Neural cell (in vitro differentiated cells): ENCODE measurements at regions not wholly inside any gene's neighbourhood (a gene's known extent, or its start where the extent isn't known, plus 50 kb on each side); places are given as distances from the start of the nearest gene placed in this dataset.

Source experiments
- H2AFZ ChIP-seq: fragments of 200-600, 300-800 bp; sonication (generic), shearing (Covaris generic); 2 replicates; pipeline ENCODE4 v1.6.0; 2014; ENCODE audit warnings: low read depth, mild to moderate bottlenecking, antibody characterized with exemption, low read length, moderate library complexity
- H3F3A ChIP-seq: fragments of 200-600 bp; shearing (Covaris generic); 2 replicates; pipeline ENCODE4 v1.6.1; 2016; ENCODE audit warnings: mild to moderate bottlenecking, moderate library complexity, mixed read lengths, antibody characterized with exemption, low read length; ENCODE audit not compliant: insufficient read depth, poor library complexity, severe bottlenecking
- H3K27ac ChIP-seq: fragments of 200-600, 300-800 bp; sonication (generic), shearing (Covaris generic); 2 replicates; pipeline ENCODE4 v1.5.1; 2014; ENCODE audit warnings: mild to moderate bottlenecking, low read length, moderate library complexity
- H3K27me3 ChIP-seq: fragments of 300-800, 200-600 bp; sonication (generic), shearing (Covaris generic); 2 replicates; pipeline ENCODE4 v1.6.0; 2014; ENCODE audit warnings: mild to moderate bottlenecking, low read depth, low read length, moderate library complexity; ENCODE audit not compliant: insufficient read depth
- H3K36me3 ChIP-seq: fragments of 300-800, 200-600 bp; sonication (generic), shearing (Covaris generic); 2 replicates; pipeline ENCODE4 v1.5.1; 2014; ENCODE audit warnings: mild to moderate bottlenecking, antibody characterized with exemption, low read length, moderate library complexity; ENCODE audit not compliant: insufficient read depth
- H3K4me2 ChIP-seq: fragments of 300-800, 200-600 bp; sonication (generic), shearing (Covaris generic); 2 replicates; pipeline ENCODE4 v1.6.0; 2014; ENCODE audit warnings: mild to moderate bottlenecking, low read length
- H3K4me3 ChIP-seq: fragments of 300-800, 200-600 bp; sonication (generic), shearing (Covaris generic); 2 replicates; pipeline ENCODE4 v1.5.1; 2014; ENCODE audit warnings: mild to moderate bottlenecking, low read length, moderate library complexity
- H3K79me2 ChIP-seq: fragments of 200-600 bp; shearing (Covaris generic); replicated peaks from 2 replicates; pipeline ENCODE4 v1.6.0; 2014; ENCODE audit warnings: mild to moderate bottlenecking, low read length, moderate library complexity; ENCODE audit not compliant: insufficient read depth
- H3K9ac ChIP-seq: fragments of 300-800, 200-600 bp; sonication (generic), shearing (Covaris generic); 2 replicates; pipeline ENCODE4 v1.6.1; 2016; ENCODE audit warnings: mild to moderate bottlenecking, low read length, mixed read lengths
- H3K9me2 ChIP-seq: fragments of 200-600 bp; shearing (Covaris generic); 2 replicates; pipeline ENCODE4 v1.6.1; 2016; ENCODE audit warnings: mild to moderate bottlenecking, low read length, mixed read lengths; ENCODE audit not compliant: insufficient read depth
- H3K9me3 ChIP-seq: fragments of 200-600, 300-800 bp; sonication (generic), shearing (Covaris generic); 2 replicates; pipeline ENCODE4 v1.6.1; 2016; ENCODE audit warnings: mild to moderate bottlenecking, mixed run types, low read length, moderate library complexity, mixed read lengths
- H4K20me1 ChIP-seq: fragments of 200-600 bp; shearing (Covaris generic); 2 replicates; pipeline ENCODE4 v1.6.1; 2016; ENCODE audit warnings: mild to moderate bottlenecking, mixed run types; ENCODE audit not compliant: insufficient read depth
- CTCF ChIP-seq: fragments of 450-650 bp; IDR thresholded peaks from 2 replicates; pipeline ENCODE4 v1.5.1; 2014; ENCODE audit warnings: antibody characterized with exemption, mild to moderate bottlenecking, moderate library complexity; ENCODE audit not compliant: poor library complexity, severe bottlenecking
- EP300 ChIP-seq: fragments of 450-650 bp; conservative IDR thresholded peaks from 2 replicates; pipeline ENCODE4 v1.6.1; 2014; ENCODE audit warnings: antibody characterized with exemption, mild to moderate bottlenecking, moderate library complexity; ENCODE audit not compliant: poor library complexity, severe bottlenecking
- EZH2 ChIP-seq: fragments of 200-600, 300-800 bp; shearing (Covaris generic), sonication (generic); IDR thresholded peaks from 2 replicates; pipeline ENCODE4 v1.6.1; 2014; ENCODE audit warnings: antibody characterized with exemption, low read length, borderline replicate concordance, mild to moderate bottlenecking; ENCODE audit not compliant: insufficient read depth, poor library complexity, severe bottlenecking
- MXI1 ChIP-seq: fragments of 450-650 bp; conservative IDR thresholded peaks from 2 replicates; pipeline ENCODE4 v1.6.1; 2014; ENCODE audit warnings: antibody characterized with exemption, mild to moderate bottlenecking; ENCODE audit not compliant: poor library complexity, severe bottlenecking
- POLR2AphosphoS5 ChIP-seq: IDR thresholded peaks from 2 replicates; pipeline ENCODE4 v1.6.1; 2012
- RAD21 ChIP-seq: fragments of 450-650 bp; conservative IDR thresholded peaks from 2 replicates; pipeline ENCODE4 v1.6.1; 2014; ENCODE audit warnings: antibody characterized with exemption, mild to moderate bottlenecking, moderate library complexity
- REST ChIP-seq: IDR thresholded peaks from 2 replicates; pipeline ENCODE4 v1.6.1; 2012; ENCODE audit warnings: borderline replicate concordance
- SMC3 ChIP-seq: fragments of 450-650 bp; conservative IDR thresholded peaks from 2 replicates; pipeline ENCODE4 v1.6.1; 2014; ENCODE audit warnings: antibody characterized with exemption, mild to moderate bottlenecking, moderate library complexity; ENCODE audit not compliant: poor library complexity
- TAF1 ChIP-seq: IDR thresholded peaks from 2 replicates; pipeline ENCODE4 v1.6.1; 2012; ENCODE audit warnings: low read depth

GRCh38 chr7:36051501-36051900 is 101.6 kb upstream of the EEPD1 start:
- Histone ChIP-seq H2AFZ (no peak overlapping the region), H3K4me2 (no peak overlapping the region), H4K20me1 (no peaks in the 10 kb centered on the region), H3K9me2 (no peaks in the 10 kb centered on the region), H3K79me2 (no peaks in the 10 kb centered on the region), H3K27me3 (no peaks in the 10 kb centered on the region), H3K4me3 (no peak overlapping the region), H3F3A (no peaks in the 10 kb centered on the region), H3K36me3 (no peaks in the 10 kb centered on the region), H3K9ac (no peak overlapping the region), H3K9me3 (no peaks in the 10 kb centered on the region), H3K27ac (no peak overlapping the region)
- no peak for TF ChIP-seq RAD21
- no peak for TF ChIP-seq POLR2AphosphoS5
- no peak for TF ChIP-seq EP300
- no peak for TF ChIP-seq REST
- TF ChIP-seq MXI1: no peak
- TF ChIP-seq TAF1: no peak
- no peak for TF ChIP-seq EZH2
- TF ChIP-seq CTCF: no peak
- TF ChIP-seq SMC3: no peak

GRCh38 chr7:36053589-36053988 is 99.5 kb upstream of the EEPD1 start:
- Histone ChIP-seq H3K27me3 (no peaks in the 10 kb centered on the region), H3K4me2 (no peak overlapping the region), H3F3A (no peaks in the 10 kb centered on the region), H3K79me2 (no peaks in the 10 kb centered on the region), H3K36me3 (no peaks in the 10 kb centered on the region), H3K4me3 (no peak overlapping the region), H3K9me3 (no peaks in the 10 kb centered on the region), H2AFZ (no peak overlapping the region), H3K9ac (no peak overlapping the region), H4K20me1 (no peaks in the 10 kb centered on the region), H3K27ac (no peak overlapping the region), H3K9me2 (no peaks in the 10 kb centered on the region)
- TF ChIP-seq EP300 (no peak), SMC3 (no peak)

- Histone ChIP-seq H3K79me2 (no peaks in the 10 kb centered on the region), H3F3A (no peaks in the 10 kb centered on the region), H3K9me3 (no peaks in the 10 kb centered on the region), H3K9ac (no peak overlapping the region), H3K27ac (no peak overlapping the region), H3K9me2 (no peaks in the 10 kb centered on the region), H3K4me2 (no peak overlapping the region), H3K27me3 (no peaks in the 10 kb centered on the region), H3K36me3 (no peaks in the 10 kb centered on the region), H2AFZ (no peak overlapping the region), H4K20me1 (no peaks in the 10 kb centered on the region), H3K4me3 (no peak overlapping the region)
- TF ChIP-seq MXI1 (no peak), SMC3 (no peak), REST (no peak), EZH2 (no peak), TAF1 (no peak), CTCF (no peak), EP300 (no peak), POLR2AphosphoS5 (no peak)
Observed at GRCh38 chr7:36054637-36055036, 98.4 kb upstream of the EEPD1 start.
